Effector memory CD4-positive, alpha-beta T cell (primary cell): ENCODE measurements at regions not wholly inside any gene's neighbourhood (a gene's known extent, or its start where the extent isn't known, plus 50 kb on each side); places are given as distances from the start of the nearest gene placed in this dataset.

ENCODE experiments used
- DNase-seq, 3 donors: peaks; one replicate each; pipeline ENCODE4 v3.0.0-alpha.2; 2020
- H3K27ac ChIP-seq: 2 replicates; pipeline ENCODE4 v1.7.0; 2013; ENCODE audit warnings: mild to moderate bottlenecking, low read length, moderate library complexity; ENCODE audit not compliant: insufficient read depth, poor library complexity, severe bottlenecking
- H3K27me3 ChIP-seq: replicated peaks from 2 replicates; pipeline ENCODE4 v1.7.0; 2013; ENCODE audit warnings: mild to moderate bottlenecking, low read length; ENCODE audit not compliant: insufficient read depth, control insufficient read depth, poor library complexity, severe bottlenecking
- H3K36me3 ChIP-seq: 2 replicates; pipeline ENCODE4 v1.7.0; 2013; ENCODE audit warnings: mild to moderate bottlenecking, low read length, moderate library complexity; ENCODE audit not compliant: control insufficient read depth, insufficient read depth
- H3K4me1 ChIP-seq: 2 replicates; pipeline ENCODE4 v1.7.0; 2013; ENCODE audit warnings: low read length, mild to moderate bottlenecking; ENCODE audit not compliant: control insufficient read depth, insufficient read depth, poor library complexity, severe bottlenecking
- H3K4me3 ChIP-seq: 2 replicates; pipeline ENCODE4 v1.7.0; 2013; ENCODE audit warnings: low read length, low read depth, mild to moderate bottlenecking; ENCODE audit not compliant: insufficient read depth, poor library complexity, severe bottlenecking
- H3K9me3 ChIP-seq: 2 replicates; pipeline ENCODE4 v1.7.0; 2013; ENCODE audit warnings: mild to moderate bottlenecking, low read length, moderate library complexity; ENCODE audit not compliant: control insufficient read depth

DNA sequence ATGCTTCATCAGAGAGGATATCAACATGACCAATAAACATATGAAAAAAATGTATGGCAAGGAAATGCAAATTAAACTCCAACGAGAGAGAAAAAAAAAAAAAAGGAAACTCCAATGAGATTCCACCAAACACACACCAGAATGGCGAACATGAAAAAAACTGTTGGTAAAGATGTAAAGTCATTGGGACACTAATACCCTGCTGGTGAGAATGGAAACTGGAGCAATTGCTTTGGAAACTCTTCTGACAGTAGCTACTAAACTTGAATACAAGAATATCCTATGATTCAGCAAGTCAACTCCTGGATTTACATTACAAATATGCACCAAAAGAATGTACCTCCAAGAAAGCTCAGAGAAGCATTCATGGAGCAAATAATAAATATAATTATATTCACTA lies 260.7 kb upstream of the ECI2 start:
- H3K4me1 ChIP-seq: no peaks in the 10 kb centered on the region
- H3K27me3 ChIP-seq: no peaks in the 10 kb centered on the region
- no peak overlapping the region for H3K4me3 ChIP-seq
- H3K36me3 ChIP-seq: no peaks in the 10 kb centered on the region
- no peaks in the 10 kb centered on the region for H3K9me3 ChIP-seq
- DNase-seq: no peak
- no peak overlapping the region for H3K27ac ChIP-seq

DNA sequence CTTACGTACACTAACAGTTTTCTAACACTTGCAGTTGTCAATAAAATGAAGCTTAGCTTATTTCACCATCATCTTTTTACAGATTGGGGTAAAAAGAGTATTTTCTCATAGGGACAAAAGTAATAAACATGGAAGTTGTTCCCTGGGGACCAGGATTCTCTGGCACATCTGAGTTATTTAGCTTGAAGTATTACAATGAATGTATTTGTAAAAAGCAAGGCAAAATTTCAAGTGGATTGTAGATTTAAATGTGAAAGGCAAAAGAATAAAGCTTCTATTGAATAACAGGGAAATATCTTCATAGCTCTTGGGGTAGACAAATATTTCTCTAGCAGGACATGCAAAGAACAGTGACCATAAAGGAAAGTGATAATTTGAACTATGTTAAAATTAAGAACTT lies 260.0 kb upstream of the ECI2 start:
- H3K4me3 ChIP-seq: no peak overlapping the region
- no peaks in the 10 kb centered on the region for H3K4me1 ChIP-seq
- no peak overlapping the region for H3K27ac ChIP-seq
- no peaks in the 10 kb centered on the region for H3K36me3 ChIP-seq
- DNase-seq: no peak
- H3K9me3 ChIP-seq: no peaks in the 10 kb centered on the region
- H3K27me3 ChIP-seq: no peaks in the 10 kb centered on the region

GRCh38 chr6:4394786-4395185 lies 259.4 kb upstream of the ECI2 start:
- Histone ChIP-seq H3K36me3 (no peaks in the 10 kb centered on the region), H3K27ac (no peak overlapping the region), H3K4me1 (no peaks in the 10 kb centered on the region), H3K27me3 (no peaks in the 10 kb centered on the region), H3K4me3 (no peak overlapping the region), H3K9me3 (no peaks in the 10 kb centered on the region)
- DNase-seq: no peak

DNA sequence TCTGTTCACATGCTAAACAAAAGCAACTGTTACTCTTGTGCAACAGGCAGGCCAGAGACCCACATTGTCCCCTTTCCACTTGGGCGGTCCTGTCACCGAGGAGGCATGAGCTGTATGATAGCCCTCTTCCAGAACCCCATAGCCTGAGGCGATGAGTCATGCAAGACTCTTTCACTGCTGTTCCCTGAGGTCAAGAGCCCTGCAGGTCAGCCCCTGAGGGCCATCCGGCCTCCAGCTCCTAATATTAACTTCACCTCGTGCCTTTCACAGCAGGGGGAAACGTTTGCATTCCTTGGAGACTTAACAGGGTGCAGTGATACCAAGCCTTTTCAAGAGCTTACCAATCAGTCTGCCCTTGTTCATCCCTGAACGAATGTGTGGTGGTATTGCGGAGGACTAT lies 253.3 kb upstream of the ECI2 start:
- Histone ChIP-seq H3K27ac (no peak overlapping the region), H3K9me3 (no peaks in the 10 kb centered on the region), H3K4me3 (no peak overlapping the region), H3K36me3 (no peaks in the 10 kb centered on the region), H3K27me3 (no peaks in the 10 kb centered on the region), H3K4me1 (no peaks in the 10 kb centered on the region)
- DNase-seq: no peak

DNA sequence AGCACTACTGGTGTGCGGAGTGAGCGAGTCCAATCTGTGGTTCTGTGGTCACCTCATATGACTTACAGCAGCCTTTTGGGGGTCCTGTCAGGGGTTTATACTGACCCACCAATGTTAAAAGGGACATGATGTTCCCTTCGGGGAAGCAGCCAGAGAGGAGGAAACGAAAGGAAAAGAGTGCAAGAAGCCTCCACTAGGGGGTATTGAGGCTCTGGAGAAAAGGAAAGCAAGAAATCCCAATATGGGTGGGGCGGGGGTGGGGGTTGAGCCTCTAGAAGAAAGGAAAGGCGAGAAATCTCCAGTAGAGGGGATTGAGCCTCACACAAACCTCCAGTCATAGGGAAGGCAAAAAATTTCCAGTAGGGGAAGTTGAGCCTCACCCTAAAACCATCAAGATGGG lies 249.3 kb upstream of the ECI2 start:
- Histone ChIP-seq H3K9me3 (no peaks in the 10 kb centered on the region), H3K4me1 (no peaks in the 10 kb centered on the region)
- no peak for DNase-seq

GRCh38 chr6:4383910-4384638 lies 248.7 kb upstream of the ECI2 start:
- no peak for DNase-seq
- Histone ChIP-seq H3K9me3 (no peaks in the 10 kb centered on the region), H3K36me3 (no peaks in the 10 kb centered on the region), H3K27me3 (no peaks in the 10 kb centered on the region), H3K4me3 (no peak overlapping the region), H3K4me1 (no peaks in the 10 kb centered on the region), H3K27ac (no peak overlapping the region)

More for the DNA sequence above, 249.3 kb upstream of the ECI2 start:
- Histone ChIP-seq H3K27ac (no peak overlapping the region), H3K4me3 (no peak overlapping the region), H3K36me3 (no peaks in the 10 kb centered on the region), H3K27me3 (no peaks in the 10 kb centered on the region)

DNA sequence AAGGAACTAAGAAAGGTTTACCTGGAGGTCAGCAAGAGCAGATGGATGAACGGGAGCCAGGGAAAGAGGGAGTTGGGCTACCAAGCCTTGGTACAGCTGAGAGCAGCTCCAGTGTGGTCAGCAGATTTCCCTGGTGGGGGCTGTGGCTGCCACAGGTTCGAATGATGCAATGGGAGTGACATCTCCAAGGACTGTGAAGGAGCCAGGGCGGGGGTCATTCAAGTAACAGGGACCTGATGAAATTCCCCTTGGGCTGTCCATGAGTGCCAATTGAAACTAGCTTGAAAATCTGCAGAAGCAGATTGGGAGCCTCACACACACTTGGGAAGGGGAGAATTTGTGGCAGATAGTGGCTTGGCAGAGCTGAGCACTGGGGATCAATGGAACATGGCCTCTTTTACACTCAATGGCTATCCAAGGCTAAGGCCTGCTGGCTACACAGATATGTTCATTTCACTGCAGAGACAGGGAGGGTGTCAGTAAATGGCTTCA lies 247.0 kb upstream of the ECI2 start:
- H3K4me3 ChIP-seq: no peak overlapping the region
- no peaks in the 10 kb centered on the region for H3K4me1 ChIP-seq
- H3K36me3 ChIP-seq: no peaks in the 10 kb centered on the region
- H3K9me3 ChIP-seq: no peaks in the 10 kb centered on the region
- H3K27ac ChIP-seq: no peak overlapping the region
- H3K27me3 ChIP-seq: no peaks in the 10 kb centered on the region
- DNase-seq: no peak

GRCh38 chr6:4381381-4381780 lies 246.0 kb upstream of the ECI2 start:
- H3K9me3 ChIP-seq: no peaks in the 10 kb centered on the region
- H3K4me3 ChIP-seq: no peak overlapping the region
- H3K36me3 ChIP-seq: no peaks in the 10 kb centered on the region
- no peak for DNase-seq
- no peaks in the 10 kb centered on the region for H3K4me1 ChIP-seq
- H3K27me3 ChIP-seq: no peaks in the 10 kb centered on the region
- no peak overlapping the region for H3K27ac ChIP-seq

- no peaks in the 10 kb centered on the region for H3K9me3 ChIP-seq
- no peak overlapping the region for H3K4me3 ChIP-seq
- no peaks in the 10 kb centered on the region for H3K36me3 ChIP-seq
- no peaks in the 10 kb centered on the region for H3K27me3 ChIP-seq
- no peaks in the 10 kb centered on the region for H3K4me1 ChIP-seq
- no peak for DNase-seq
- no peak overlapping the region for H3K27ac ChIP-seq
These were observed 245.5 kb upstream of the ECI2 start for GRCh38 chr6:4380881-4381281.

DNA sequence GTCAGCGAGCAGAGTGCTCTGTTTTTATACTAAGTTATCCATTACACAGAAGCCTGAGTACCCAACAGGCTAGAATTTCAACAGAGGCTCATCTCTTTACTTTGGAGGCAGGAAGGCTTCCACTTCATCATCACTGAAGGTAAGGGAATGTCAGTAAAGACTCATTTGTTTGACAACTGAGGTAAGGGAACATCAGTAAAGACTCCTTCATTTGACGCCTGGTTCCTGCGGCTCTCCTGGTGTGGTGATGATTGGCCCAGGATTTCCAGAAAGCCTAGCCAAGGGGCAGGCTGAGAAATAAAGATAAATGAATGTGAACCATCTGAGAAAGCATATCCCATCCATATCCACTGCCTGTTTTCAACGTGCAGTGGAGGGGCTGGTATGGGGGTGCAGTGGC lies 244.6 kb upstream of the ECI2 start:
- H3K4me1 ChIP-seq: no peaks in the 10 kb centered on the region
- H3K27me3 ChIP-seq: no peaks in the 10 kb centered on the region
- no peak for DNase-seq
- H3K27ac ChIP-seq: no peak overlapping the region
- no peaks in the 10 kb centered on the region for H3K9me3 ChIP-seq
- H3K4me3 ChIP-seq: no peak overlapping the region
- no peaks in the 10 kb centered on the region for H3K36me3 ChIP-seq
